Thyroid gland (tissue), 4 donors: ENCODE measurements at regions not wholly inside any gene's neighbourhood (a gene's known extent, or its start where the extent isn't known, plus 50 kb on each side); places are given as distances from the start of the nearest gene placed in this dataset.

Experiments used
- CTCF ChIP-seq, 6 experiments: fragments of 200-600 bp in 3 of 6; fragments of 450-650 bp in 3 of 6; sonication (generic) in 3 of 6; IDR thresholded peaks; one replicate each; pipeline ENCODE4 v1.5.1; 2016 to 2019; ENCODE audit warnings: antibody characterized with exemption in 6 of 6, mild to moderate bottlenecking in 2 of 6, inconsistent platforms in 1 of 6, moderate library complexity in 1 of 6
- POLR2A ChIP-seq, 2 donors: fragments of 450-650 bp; IDR thresholded peaks; one replicate each; pipeline ENCODE4 v1.6.1; 2017; ENCODE audit warnings: antibody characterized with exemption in 2 of 2, mild to moderate bottlenecking in 2 of 2, moderate library complexity in 1 of 2

GRCh38 chr7:117937049-117937752 lies 64.0 kb upstream of the CTTNBP2 start:
- no peak for TF ChIP-seq CTCF (IDR thresholded peaks at IDR 0.05)
- TF ChIP-seq POLR2A (IDR thresholded peaks at IDR 0.05): no peak
